Smooth muscle cell (in vitro differentiated cells): ENCODE measurements at regions not wholly inside any gene's neighbourhood (a gene's known extent, or its start where the extent isn't known, plus 50 kb on each side); places are given as distances from the start of the nearest gene placed in this dataset.

Experiments used
- DNase-seq: peaks from one replicate; lab custom pipeline; 2025; ENCODE audit not compliant: unreplicated experiment; lab: John Stamatoyannopoulos, UW
- H2AFZ ChIP-seq: fragments of 200-600 bp; sonication (generic); 2 replicates; pipeline ENCODE4 v1.6.0; 2016; ENCODE audit warnings: antibody characterized with exemption, low read depth, mild to moderate bottlenecking
- H3F3A ChIP-seq: fragments of 200-600 bp; sonication (generic); 2 replicates; pipeline ENCODE4 v1.6.0; 2017; ENCODE audit warnings: antibody characterized with exemption, low read depth
- H3K27ac ChIP-seq: fragments of 200-600 bp; sonication (generic); 2 replicates; pipeline ENCODE4 v1.5.1; 2016; ENCODE audit warnings: low read depth, mild to moderate bottlenecking
- H3K27me3 ChIP-seq: fragments of 200-600 bp; sonication (generic); 2 replicates; pipeline ENCODE4 v1.6.1; 2016; ENCODE audit warnings: low read depth, mild to moderate bottlenecking
- H3K36me3 ChIP-seq: fragments of 200-600 bp; sonication (generic); 2 replicates; pipeline ENCODE4 v1.5.1; 2016; ENCODE audit warnings: low read depth
- H3K4me1 ChIP-seq: fragments of 200-600 bp; sonication (generic); 2 replicates; pipeline ENCODE4 v1.5.1; 2016; ENCODE audit warnings: low read depth
- H3K4me2 ChIP-seq: fragments of 200-600 bp; sonication (generic); 2 replicates; pipeline ENCODE4 v1.6.0; 2016; ENCODE audit warnings: mild to moderate bottlenecking
- H3K4me3 ChIP-seq: fragments of 200-600 bp; sonication (generic); 2 replicates; pipeline ENCODE4 v1.5.1; 2016; ENCODE audit warnings: mild to moderate bottlenecking
- H3K79me2 ChIP-seq: fragments of 200-600 bp; sonication (generic); 2 replicates; pipeline ENCODE4 v1.6.0; 2016; ENCODE audit warnings: low read depth, mild to moderate bottlenecking
- H3K9ac ChIP-seq: fragments of 200-600 bp; sonication (generic); 2 replicates; pipeline ENCODE4 v1.6.0; 2016; ENCODE audit warnings: low read depth
- H3K9me3 ChIP-seq: fragments of 200-600 bp; sonication (generic); replicated peaks from 2 replicates; pipeline ENCODE4 v1.5.1; 2016; ENCODE audit warnings: low read depth
- H4K20me1 ChIP-seq: fragments of 200-600 bp; sonication (generic); 2 replicates; pipeline ENCODE4 v1.6.0; 2016; ENCODE audit warnings: low read depth
- CTCF ChIP-seq: fragments of 200-600 bp; sonication (generic); IDR thresholded peaks from 2 replicates; pipeline ENCODE4 v1.5.1; 2017; ENCODE audit warnings: borderline replicate concordance, mild to moderate bottlenecking, antibody characterized with exemption; ENCODE audit not compliant: insufficient read depth, poor library complexity, severe bottlenecking
- WGBS: methylation state at CpG from one replicate; pipeline ENCODE4 v1.1.7; 2016; ENCODE audit warnings: low lambda C conversion rate; 5-methylcytosine and 5-hydroxymethylcytosine counted together

- Histone ChIP-seq H3K27ac (peak overlapping the region; percentile 85), H3K4me2 (no peak overlapping the region), H3K36me3 (no peaks in the 10 kb centered on the region), H3K4me1 (no peaks in the 10 kb centered on the region), H3K9ac (peak overlapping the region; percentile 40), H3K9me3 (no peaks in the 10 kb centered on the region), H3F3A (no peaks in the 10 kb centered on the region), H3K79me2 (no peaks in the 10 kb centered on the region), H3K4me3 (no peak overlapping the region), H3K27me3 (no peaks in the 10 kb centered on the region), H2AFZ (no peak overlapping the region), H4K20me1 (no peaks in the 10 kb centered on the region)
- DNase-seq = no peak
- TF ChIP-seq CTCF = no peak
Measured at GRCh38 chr1:185636848-185637247, 97.3 kb upstream of the HMCN1 start.

DNA sequence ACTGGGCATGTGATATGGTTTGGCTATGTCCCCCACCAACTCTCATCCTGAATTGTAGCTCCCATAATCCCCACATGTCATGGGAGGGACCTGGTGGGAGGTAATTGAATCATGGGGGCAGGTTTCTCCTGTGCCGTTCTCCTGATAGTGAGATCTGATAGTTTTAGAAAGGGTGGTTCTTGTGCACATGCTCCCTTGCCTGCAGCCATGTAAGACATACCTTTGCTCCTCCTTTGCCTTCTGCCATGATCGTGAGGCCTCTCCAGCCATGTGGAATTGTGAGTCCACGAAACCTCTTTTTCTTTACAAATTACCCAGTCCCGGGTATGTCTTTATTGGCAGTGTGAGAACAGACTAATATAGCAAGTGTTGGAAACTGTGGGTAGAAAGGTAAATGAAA lies 99.5 kb upstream of the HMCN1 start:
- TF ChIP-seq CTCF = no peak
- no peaks in the 10 kb centered on the region for H4K20me1 ChIP-seq
- H3K4me3 ChIP-seq = no peak overlapping the region
- no peak overlapping the region for H3K9ac ChIP-seq
- no peaks in the 10 kb centered on the region for H3K79me2 ChIP-seq
- WGBS = 97% methylated on average over 4 of the region's 4 CpGs
- no peak overlapping the region for H2AFZ ChIP-seq
- no peaks in the 10 kb centered on the region for H3K27me3 ChIP-seq
- no peak overlapping the region for H3K27ac ChIP-seq
- DNase-seq = no peak
- no peak overlapping the region for H3K4me2 ChIP-seq
- H3F3A ChIP-seq = no peaks in the 10 kb centered on the region
- H3K9me3 ChIP-seq = no peaks in the 10 kb centered on the region
- no peaks in the 10 kb centered on the region for H3K4me1 ChIP-seq
- no peaks in the 10 kb centered on the region for H3K36me3 ChIP-seq

GRCh38 chr1:185632659-185633423 lies 101.3 kb upstream of the HMCN1 start:
- Histone ChIP-seq H3K4me1 (no peaks in the 10 kb centered on the region), H3K27me3 (no peaks in the 10 kb centered on the region), H3K27ac (peak overlapping the region; percentile 60), H3F3A (no peaks in the 10 kb centered on the region), H3K9ac (no peak overlapping the region), H4K20me1 (no peaks in the 10 kb centered on the region), H3K79me2 (no peaks in the 10 kb centered on the region), H3K4me2 (no peak overlapping the region), H3K4me3 (no peak overlapping the region), H3K9me3 (no peaks in the 10 kb centered on the region), H2AFZ (peak overlapping the region; percentile 39), H3K36me3 (no peaks in the 10 kb centered on the region)
- no peak for DNase-seq
- TF ChIP-seq CTCF = no peak
- WGBS = 72% methylated on average over 4 of the region's 4 CpGs

DNA sequence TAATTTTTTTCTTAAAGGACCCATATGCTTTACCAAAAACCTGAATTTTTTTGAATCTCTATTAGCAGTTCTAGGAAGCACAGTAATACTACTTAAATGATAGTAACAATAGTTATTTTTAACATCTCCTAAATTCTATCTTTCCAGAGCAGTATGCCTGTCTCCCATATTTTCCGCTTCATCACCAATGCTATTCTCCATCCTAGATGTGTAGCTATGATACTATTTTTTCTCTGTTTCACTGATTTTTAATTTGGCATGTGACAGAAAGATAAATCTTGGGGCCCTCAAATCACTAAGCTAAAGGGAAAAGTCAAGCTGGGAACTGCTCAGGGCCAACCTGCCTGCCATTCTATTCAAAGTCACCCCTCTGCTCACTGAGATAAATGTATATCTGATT lies 102.3 kb upstream of the HMCN1 start:
- 100% methylated on average over 1 of the region's 1 CpG for WGBS
- Histone ChIP-seq H2AFZ (no peak overlapping the region), H3K27me3 (no peaks in the 10 kb centered on the region), H3K4me1 (no peaks in the 10 kb centered on the region), H3K4me2 (no peak overlapping the region), H3K36me3 (no peaks in the 10 kb centered on the region), H4K20me1 (no peaks in the 10 kb centered on the region), H3F3A (no peaks in the 10 kb centered on the region), H3K27ac (no peak overlapping the region), H3K79me2 (no peaks in the 10 kb centered on the region), H3K4me3 (no peak overlapping the region), H3K9ac (no peak overlapping the region), H3K9me3 (no peaks in the 10 kb centered on the region)
- no peak for DNase-seq
- TF ChIP-seq CTCF = no peak
